Smooth muscle cell (in vitro differentiated cells): ENCODE measurements at regions not wholly inside any gene's neighbourhood (a gene's known extent, or its start where the extent isn't known, plus 50 kb on each side); places are given as distances from the start of the nearest gene placed in this dataset.

Experiments used
- DNase-seq: peaks from one replicate; lab custom pipeline; 2025; ENCODE audit not compliant: unreplicated experiment; lab: John Stamatoyannopoulos, UW
- H2AFZ ChIP-seq: fragments of 200-600 bp; sonication (generic); 2 replicates; pipeline ENCODE4 v1.6.0; 2016; ENCODE audit warnings: antibody characterized with exemption, low read depth, mild to moderate bottlenecking
- H3F3A ChIP-seq: fragments of 200-600 bp; sonication (generic); 2 replicates; pipeline ENCODE4 v1.6.0; 2017; ENCODE audit warnings: antibody characterized with exemption, low read depth
- H3K27ac ChIP-seq: fragments of 200-600 bp; sonication (generic); 2 replicates; pipeline ENCODE4 v1.5.1; 2016; ENCODE audit warnings: low read depth, mild to moderate bottlenecking
- H3K27me3 ChIP-seq: fragments of 200-600 bp; sonication (generic); 2 replicates; pipeline ENCODE4 v1.6.1; 2016; ENCODE audit warnings: low read depth, mild to moderate bottlenecking
- H3K36me3 ChIP-seq: fragments of 200-600 bp; sonication (generic); 2 replicates; pipeline ENCODE4 v1.5.1; 2016; ENCODE audit warnings: low read depth
- H3K4me1 ChIP-seq: fragments of 200-600 bp; sonication (generic); 2 replicates; pipeline ENCODE4 v1.5.1; 2016; ENCODE audit warnings: low read depth
- H3K4me2 ChIP-seq: fragments of 200-600 bp; sonication (generic); 2 replicates; pipeline ENCODE4 v1.6.0; 2016; ENCODE audit warnings: mild to moderate bottlenecking
- H3K4me3 ChIP-seq: fragments of 200-600 bp; sonication (generic); 2 replicates; pipeline ENCODE4 v1.5.1; 2016; ENCODE audit warnings: mild to moderate bottlenecking
- H3K79me2 ChIP-seq: fragments of 200-600 bp; sonication (generic); 2 replicates; pipeline ENCODE4 v1.6.0; 2016; ENCODE audit warnings: low read depth, mild to moderate bottlenecking
- H3K9ac ChIP-seq: fragments of 200-600 bp; sonication (generic); 2 replicates; pipeline ENCODE4 v1.6.0; 2016; ENCODE audit warnings: low read depth
- H3K9me3 ChIP-seq: fragments of 200-600 bp; sonication (generic); replicated peaks from 2 replicates; pipeline ENCODE4 v1.5.1; 2016; ENCODE audit warnings: low read depth
- H4K20me1 ChIP-seq: fragments of 200-600 bp; sonication (generic); 2 replicates; pipeline ENCODE4 v1.6.0; 2016; ENCODE audit warnings: low read depth
- WGBS: methylation state at CpG from one replicate; pipeline ENCODE4 v1.1.7; 2016; ENCODE audit warnings: low lambda C conversion rate; 5-methylcytosine and 5-hydroxymethylcytosine counted together
- TF ChIP-seq, protein P1 (sequence below): fragments of 200-600 bp; sonication (generic); IDR thresholded peaks from 2 replicates; pipeline ENCODE4 v1.5.1; 2017; ENCODE audit warnings: borderline replicate concordance, mild to moderate bottlenecking, antibody characterized with exemption; ENCODE audit not compliant: insufficient read depth, poor library complexity, severe bottlenecking

DNA sequence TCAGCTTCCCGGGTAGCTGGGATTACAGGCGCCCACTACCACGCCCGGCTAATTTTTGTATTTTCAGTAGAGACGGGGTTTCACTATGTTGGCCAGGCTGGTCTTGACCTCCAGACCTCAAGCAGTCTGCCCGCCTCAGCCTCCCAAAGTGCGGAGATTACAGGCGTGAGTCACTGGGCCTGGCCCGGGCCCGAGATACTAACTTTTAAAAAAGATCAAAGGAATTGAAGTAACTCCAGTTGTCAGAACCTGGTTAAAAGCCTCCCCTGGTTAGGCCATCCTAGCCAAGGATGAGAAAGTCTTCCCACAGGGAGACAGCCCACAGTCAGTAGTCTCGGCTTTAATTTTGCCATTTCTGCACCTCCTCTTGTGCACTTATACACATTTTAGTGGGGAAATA is 212.3 kb upstream of the MCTP2 start:
- no peak overlapping the region for H3K27ac ChIP-seq
- H3K4me1 ChIP-seq, result no peaks in the 10 kb centered on the region
- TF ChIP-seq, protein P1, sequence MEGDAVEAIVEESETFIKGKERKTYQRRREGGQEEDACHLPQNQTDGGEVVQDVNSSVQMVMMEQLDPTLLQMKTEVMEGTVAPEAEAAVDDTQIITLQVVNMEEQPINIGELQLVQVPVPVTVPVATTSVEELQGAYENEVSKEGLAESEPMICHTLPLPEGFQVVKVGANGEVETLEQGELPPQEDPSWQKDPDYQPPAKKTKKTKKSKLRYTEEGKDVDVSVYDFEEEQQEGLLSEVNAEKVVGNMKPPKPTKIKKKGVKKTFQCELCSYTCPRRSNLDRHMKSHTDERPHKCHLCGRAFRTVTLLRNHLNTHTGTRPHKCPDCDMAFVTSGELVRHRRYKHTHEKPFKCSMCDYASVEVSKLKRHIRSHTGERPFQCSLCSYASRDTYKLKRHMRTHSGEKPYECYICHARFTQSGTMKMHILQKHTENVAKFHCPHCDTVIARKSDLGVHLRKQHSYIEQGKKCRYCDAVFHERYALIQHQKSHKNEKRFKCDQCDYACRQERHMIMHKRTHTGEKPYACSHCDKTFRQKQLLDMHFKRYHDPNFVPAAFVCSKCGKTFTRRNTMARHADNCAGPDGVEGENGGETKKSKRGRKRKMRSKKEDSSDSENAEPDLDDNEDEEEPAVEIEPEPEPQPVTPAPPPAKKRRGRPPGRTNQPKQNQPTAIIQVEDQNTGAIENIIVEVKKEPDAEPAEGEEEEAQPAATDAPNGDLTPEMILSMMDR, result no peak

DNA sequence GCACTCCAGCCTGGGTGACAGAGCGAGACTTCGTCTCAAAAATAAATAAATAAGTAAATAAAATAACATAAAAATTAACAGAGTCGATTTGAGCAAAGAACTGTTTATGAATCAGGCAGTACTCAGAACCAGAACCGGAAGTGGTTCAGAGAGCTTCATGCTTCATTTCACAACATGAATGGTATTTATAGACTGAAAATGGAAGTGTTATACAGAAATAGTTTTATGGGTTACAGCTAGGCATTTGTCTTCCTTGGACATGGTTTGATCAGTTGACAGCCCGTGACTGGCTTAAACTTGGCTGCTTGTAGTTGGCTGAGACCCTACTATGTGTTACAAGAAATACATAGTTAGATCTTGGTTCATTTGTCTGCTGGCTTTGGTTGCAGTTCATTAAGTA is 216.0 kb upstream of the MCTP2 start:
- 98% methylated on average over 5 of the region's 5 CpGs for WGBS

More for the DNA sequence above, 212.3 kb upstream of the MCTP2 start:
- no peak overlapping the region for H3K4me2 ChIP-seq
- no peak overlapping the region for H3K9ac ChIP-seq
- H3K27me3 ChIP-seq, result no peaks in the 10 kb centered on the region
- no peaks in the 10 kb centered on the region for H4K20me1 ChIP-seq
- DNase-seq, result no peak
- H2AFZ ChIP-seq, result no peak overlapping the region
- H3K36me3 ChIP-seq, result no peaks in the 10 kb centered on the region
- no peak overlapping the region for H3K4me3 ChIP-seq
- H3K9me3 ChIP-seq, result no peaks in the 10 kb centered on the region
- 60% methylated on average over 11 of the region's 11 CpGs for WGBS
- no peaks in the 10 kb centered on the region for H3F3A ChIP-seq
- no peaks in the 10 kb centered on the region for H3K79me2 ChIP-seq

DNA sequence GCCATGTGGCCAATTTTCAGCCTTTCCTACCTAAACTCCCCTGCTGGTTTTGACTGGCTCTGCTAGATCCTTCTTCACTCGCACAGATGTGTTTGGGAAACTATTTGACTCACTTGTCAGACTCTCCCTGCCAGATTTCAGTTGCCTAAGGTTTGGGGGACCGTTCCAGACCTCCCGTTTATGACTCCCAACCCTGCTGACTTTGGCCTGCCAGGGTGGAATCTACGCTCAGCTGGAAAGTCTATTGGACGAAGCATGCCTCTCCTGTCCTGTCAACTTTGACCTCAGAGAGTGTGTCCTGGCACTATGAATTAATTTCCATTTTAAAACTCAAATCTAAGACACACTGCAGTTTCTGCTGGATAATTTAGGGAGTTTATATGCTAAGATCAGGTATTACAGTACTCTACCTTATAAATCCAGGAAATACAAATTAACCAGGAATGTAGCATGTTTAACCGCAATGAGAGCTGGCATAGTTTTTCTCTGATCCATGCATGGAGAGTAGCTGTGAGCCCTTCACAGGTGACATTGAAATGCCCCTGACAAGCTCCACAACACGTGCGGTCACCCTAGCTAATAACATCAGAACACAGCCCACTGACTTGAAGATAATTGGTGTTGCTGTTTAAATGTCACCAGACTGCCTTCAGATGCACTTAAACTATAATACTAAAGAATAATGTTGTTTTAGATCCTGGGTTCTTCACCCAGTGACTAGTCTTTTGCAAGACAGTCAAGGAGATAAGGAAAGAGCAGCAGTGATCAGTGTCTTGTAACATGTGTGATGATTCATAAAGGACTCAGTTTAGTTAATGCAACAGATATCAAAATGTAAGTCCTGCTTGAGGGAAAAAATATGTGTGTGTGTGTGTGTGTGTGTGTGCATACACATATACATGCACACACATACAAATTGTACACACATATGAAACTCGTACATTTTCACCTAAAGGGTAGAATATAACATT is 223.0 kb upstream of the MCTP2 start:
- H3K4me2 ChIP-seq, result no peak overlapping the region
- TF ChIP-seq, protein P1, result no peak
- no peak for DNase-seq
- no peaks in the 10 kb centered on the region for H4K20me1 ChIP-seq
- H3K36me3 ChIP-seq, result no peaks in the 10 kb centered on the region
- no peaks in the 10 kb centered on the region for H3K79me2 ChIP-seq
- no peak overlapping the region for H2AFZ ChIP-seq
- H3K4me3 ChIP-seq, result no peak overlapping the region
- 74% methylated on average over 9 of the region's 9 CpGs for WGBS
- no peaks in the 10 kb centered on the region for H3K9me3 ChIP-seq
- no peak overlapping the region for H3K9ac ChIP-seq
- no peaks in the 10 kb centered on the region for H3K27me3 ChIP-seq
- H3F3A ChIP-seq, result no peaks in the 10 kb centered on the region
- no peaks in the 10 kb centered on the region for H3K4me1 ChIP-seq
- no peak overlapping the region for H3K27ac ChIP-seq

More for the DNA sequence above, 216.0 kb upstream of the MCTP2 start:
- Histone ChIP-seq H3K9ac (no peak overlapping the region), H2AFZ (no peak overlapping the region), H3K27me3 (no peaks in the 10 kb centered on the region), H3K79me2 (no peaks in the 10 kb centered on the region), H3K9me3 (no peaks in the 10 kb centered on the region), H3K4me3 (no peak overlapping the region), H4K20me1 (no peaks in the 10 kb centered on the region), H3K4me2 (no peak overlapping the region), H3K36me3 (no peaks in the 10 kb centered on the region), H3K4me1 (no peaks in the 10 kb centered on the region), H3K27ac (no peak overlapping the region), H3F3A (no peaks in the 10 kb centered on the region)
- TF ChIP-seq, protein P1, result no peak
- no peak for DNase-seq
